22Rv1 (cell line): ENCODE measurements at regions not wholly inside any gene's neighbourhood (a gene's known extent, or its start where the extent isn't known, plus 50 kb on each side); places are given as distances from the start of the nearest gene placed in this dataset.

ENCODE experiments used
- CTCF ChIP-seq: fragments of 450-650 bp; IDR thresholded peaks from 2 replicates; pipeline ENCODE4 v1.5.1; 2017; ENCODE audit warnings: mild to moderate bottlenecking
- ZFX ChIP-seq: fragments of 450-650 bp; IDR thresholded peaks from 2 replicates; pipeline ENCODE4 v1.6.1; 2017; ENCODE audit warnings: antibody characterized with exemption, borderline replicate concordance

GRCh38 chr5:82772281-82772680, 304.9 kb downstream of the TMEM167A start:
- no peak for TF ChIP-seq CTCF
- no peak for TF ChIP-seq ZFX
